Omental fat pad (tissue), 3 donors: ENCODE measurements at regions not wholly inside any gene's neighbourhood (a gene's known extent, or its start where the extent isn't known, plus 50 kb on each side); places are given as distances from the start of the nearest gene placed in this dataset.

Experiments used
- ATAC-seq: fragments of 150-250 bp; one replicate; pipeline ENCODE4 v1.9.1; 2016; ENCODE audit warnings: mild to moderate bottlenecking, moderate library complexity; ENCODE audit not compliant: low FRiP score
- DNase-seq: peaks from one replicate; pipeline ENCODE4 v3.0.0-alpha.2; 2019; ENCODE audit warnings: low spot score
- CTCF ChIP-seq, 3 donors: fragments of 450-650 bp; IDR thresholded peaks; one replicate each; pipeline ENCODE4 v1.5.1; 2016 to 2017; ENCODE audit warnings: antibody characterized with exemption in 3 of 3, mild to moderate bottlenecking in 3 of 3, moderate library complexity in 2 of 3

- ATAC-seq, result no peak
Measured at GRCh38 chr13:107807306-107808073, 407.8 kb downstream of the LIG4 start.

GRCh38 chr13:107806726-107807125 lies 408.6 kb downstream of the LIG4 start:
- TF ChIP-seq CTCF (IDR thresholded peaks at IDR 0.05), result no peak
- DNase-seq, result no peak
- no peak for ATAC-seq

More at GRCh38 chr13:107807306-107808073, 407.8 kb downstream of the LIG4 start:
- TF ChIP-seq CTCF (IDR thresholded peaks at IDR 0.05), result no peak
- no peak for DNase-seq

- no peak for TF ChIP-seq CTCF (IDR thresholded peaks at IDR 0.05)
- DNase-seq (no peak), ATAC-seq (no peak)
Measured at GRCh38 chr13:107803822-107804495, 411.4 kb downstream of the LIG4 start.

- no peak for ATAC-seq
- no peak for DNase-seq
- no peak for TF ChIP-seq CTCF (IDR thresholded peaks at IDR 0.05)
Measured at GRCh38 chr13:107801621-107802020, 413.7 kb downstream of the LIG4 start.

GRCh38 chr13:107799001-107799400 lies 416.3 kb downstream of the LIG4 start:
- no peak for ATAC-seq
- no peak for DNase-seq
- no peak for TF ChIP-seq CTCF (IDR thresholded peaks at IDR 0.05)

- no peak for TF ChIP-seq CTCF (IDR thresholded peaks at IDR 0.05)
- DNase-seq (no peak), ATAC-seq (no peak)
Measured at GRCh38 chr13:107790397-107790796, 424.9 kb downstream of the LIG4 start.
